GM20000 (cell line): ENCODE measurements at regions not wholly inside any gene's neighbourhood (a gene's known extent, or its start where the extent isn't known, plus 50 kb on each side); places are given as distances from the start of the nearest gene placed in this dataset.

Experiments used
- DNase-seq: peaks from one replicate; pipeline ENCODE4 v3.0.0; 2012; ENCODE audit warnings: low spot score
- CTCF ChIP-seq: IDR thresholded peaks from 2 replicates; pipeline ENCODE4 v1.5.1; 2012; ENCODE audit warnings: mild to moderate bottlenecking, control low read depth; ENCODE audit errors: extremely low read depth, missing control alignments

- no peak for TF ChIP-seq CTCF
Observed at GRCh38 chr9:30299126-30299780, 2085.2 kb upstream of the ACO1 start.

GRCh38 chr9:30301271-30301963, 2083.0 kb upstream of the ACO1 start:
- no peak for DNase-seq
- no peak for TF ChIP-seq CTCF

More at GRCh38 chr9:30299126-30299780, 2085.2 kb upstream of the ACO1 start:
- no peak for DNase-seq

GRCh38 chr9:30310711-30311110, 2073.7 kb upstream of the ACO1 start:
- DNase-seq = no peak
- TF ChIP-seq CTCF = no peak

GRCh38 chr9:30329431-30329830, 2055.0 kb upstream of the ACO1 start:
- no peak for TF ChIP-seq CTCF
- no peak for DNase-seq

- DNase-seq = no peak
- no peak for TF ChIP-seq CTCF
Observed at GRCh38 chr9:30348904-30349303, 2035.5 kb upstream of the ACO1 start.

- TF ChIP-seq CTCF = no peak
- no peak for DNase-seq
Observed at GRCh38 chr9:30349526-30350513, 2034.6 kb upstream of the ACO1 start.
